ENCODE measurements at regions not wholly inside any gene's neighbourhood (a gene's known extent, or its start where the extent isn't known, plus 50 kb on each side); places are given as distances from the start of the nearest gene placed in this dataset.
A peak's percentile ranks its signal among the peaks of the same experiment; 100 is the strongest.
"Not testable (repeated sequence)": the region's sequence is repeated elsewhere in the genome, so short reads cannot be mapped to it uniquely, and the experiment has no call there.

DNA sequence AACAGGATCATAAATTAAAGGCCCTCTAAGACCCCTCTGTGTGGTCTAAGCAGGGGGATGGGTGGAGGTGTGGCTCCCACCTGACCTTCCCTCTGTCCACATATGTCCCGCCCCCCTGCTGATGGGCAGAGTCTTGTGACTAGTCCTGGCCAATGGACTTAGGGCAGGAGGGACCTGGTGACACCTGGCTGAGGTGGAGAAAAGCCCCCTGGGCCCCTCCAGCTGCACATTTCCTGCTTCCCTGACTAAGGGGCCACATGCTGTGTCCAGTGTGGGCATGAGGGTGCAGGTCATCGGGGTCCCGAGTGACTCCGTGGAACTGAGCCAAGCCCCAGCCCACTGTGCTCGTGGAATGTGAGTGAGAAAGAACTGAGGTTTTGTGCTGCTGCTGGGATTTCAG is 254.7 kb downstream of the ADGRD1 start:
- Histone ChIP-seq H3K4me1 (no peaks in the 10 kb centered on the region), H3K9me3 (no peaks in the 10 kb centered on the region), H3K27me3 (no peaks in the 10 kb centered on the region), H3K4me3 (ENCODE audit: low read depth, low read length) (no peak overlapping the region), H3K36me3 (no peaks in the 10 kb centered on the region)
- no peak for DNase-seq
- TF ChIP-seq, protein P1, sequence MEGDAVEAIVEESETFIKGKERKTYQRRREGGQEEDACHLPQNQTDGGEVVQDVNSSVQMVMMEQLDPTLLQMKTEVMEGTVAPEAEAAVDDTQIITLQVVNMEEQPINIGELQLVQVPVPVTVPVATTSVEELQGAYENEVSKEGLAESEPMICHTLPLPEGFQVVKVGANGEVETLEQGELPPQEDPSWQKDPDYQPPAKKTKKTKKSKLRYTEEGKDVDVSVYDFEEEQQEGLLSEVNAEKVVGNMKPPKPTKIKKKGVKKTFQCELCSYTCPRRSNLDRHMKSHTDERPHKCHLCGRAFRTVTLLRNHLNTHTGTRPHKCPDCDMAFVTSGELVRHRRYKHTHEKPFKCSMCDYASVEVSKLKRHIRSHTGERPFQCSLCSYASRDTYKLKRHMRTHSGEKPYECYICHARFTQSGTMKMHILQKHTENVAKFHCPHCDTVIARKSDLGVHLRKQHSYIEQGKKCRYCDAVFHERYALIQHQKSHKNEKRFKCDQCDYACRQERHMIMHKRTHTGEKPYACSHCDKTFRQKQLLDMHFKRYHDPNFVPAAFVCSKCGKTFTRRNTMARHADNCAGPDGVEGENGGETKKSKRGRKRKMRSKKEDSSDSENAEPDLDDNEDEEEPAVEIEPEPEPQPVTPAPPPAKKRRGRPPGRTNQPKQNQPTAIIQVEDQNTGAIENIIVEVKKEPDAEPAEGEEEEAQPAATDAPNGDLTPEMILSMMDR (IDR thresholded peaks at IDR 0.05; ENCODE audit: low read depth, low read length), result no peak

DNA sequence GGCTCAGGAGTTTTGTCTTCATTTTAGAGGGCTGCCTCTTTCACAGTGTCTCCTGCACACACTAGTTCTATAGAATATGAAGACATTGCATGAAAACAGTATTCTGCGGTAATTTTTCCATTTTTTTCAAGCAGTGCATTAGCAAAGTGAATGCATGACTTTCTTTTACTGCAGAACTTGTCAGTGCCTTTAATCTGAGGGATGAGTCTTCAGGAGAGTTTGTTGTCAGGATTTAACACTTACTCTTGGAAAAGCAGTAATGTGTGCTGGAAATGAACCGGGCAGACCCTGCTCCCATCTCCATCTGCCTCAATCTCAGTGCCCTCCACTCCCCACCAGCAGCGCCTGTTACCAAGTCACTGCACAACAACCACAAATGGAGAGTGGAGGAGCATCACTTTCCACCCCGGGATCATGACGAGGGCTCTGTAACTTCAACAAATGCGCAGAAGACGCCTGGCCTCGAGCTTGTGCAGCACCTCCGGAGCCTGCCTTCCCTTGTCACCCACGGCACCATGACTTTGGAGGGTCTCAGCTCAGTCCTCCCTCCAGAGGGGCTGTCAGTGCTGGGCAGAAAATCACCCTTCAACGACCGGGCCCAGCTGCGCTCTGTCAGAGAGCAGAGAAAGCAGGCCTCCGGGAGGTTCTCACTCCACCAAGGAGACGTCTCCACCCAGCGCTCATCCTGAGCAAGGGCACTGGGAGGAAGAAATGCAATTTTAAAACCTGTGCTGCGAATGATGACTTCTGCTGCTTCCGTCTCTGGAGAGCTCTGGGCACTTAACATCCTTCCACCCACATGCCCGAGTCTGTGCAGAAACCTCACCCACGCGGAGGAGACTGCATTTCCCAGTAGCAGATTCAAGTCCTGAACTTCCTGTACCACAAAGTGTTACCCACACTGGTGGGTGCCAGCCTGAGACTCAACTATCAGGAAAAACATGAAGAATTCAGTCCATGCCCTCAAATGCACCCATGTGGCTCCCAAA is 255.7 kb downstream of the ADGRD1 start:
- H3K36me3 ChIP-seq, result no peaks in the 10 kb centered on the region
- H3K4me1 ChIP-seq, result no peaks in the 10 kb centered on the region
- no peaks in the 10 kb centered on the region for H3K9me3 ChIP-seq
- DNase-seq, result no peak
- H3K27me3 ChIP-seq, result no peaks in the 10 kb centered on the region
- H3K4me3 ChIP-seq (ENCODE audit: low read depth, low read length), result no peak overlapping the region
- TF ChIP-seq, protein P1 (IDR thresholded peaks at IDR 0.05; ENCODE audit: low read depth, low read length), result no peak

DNA sequence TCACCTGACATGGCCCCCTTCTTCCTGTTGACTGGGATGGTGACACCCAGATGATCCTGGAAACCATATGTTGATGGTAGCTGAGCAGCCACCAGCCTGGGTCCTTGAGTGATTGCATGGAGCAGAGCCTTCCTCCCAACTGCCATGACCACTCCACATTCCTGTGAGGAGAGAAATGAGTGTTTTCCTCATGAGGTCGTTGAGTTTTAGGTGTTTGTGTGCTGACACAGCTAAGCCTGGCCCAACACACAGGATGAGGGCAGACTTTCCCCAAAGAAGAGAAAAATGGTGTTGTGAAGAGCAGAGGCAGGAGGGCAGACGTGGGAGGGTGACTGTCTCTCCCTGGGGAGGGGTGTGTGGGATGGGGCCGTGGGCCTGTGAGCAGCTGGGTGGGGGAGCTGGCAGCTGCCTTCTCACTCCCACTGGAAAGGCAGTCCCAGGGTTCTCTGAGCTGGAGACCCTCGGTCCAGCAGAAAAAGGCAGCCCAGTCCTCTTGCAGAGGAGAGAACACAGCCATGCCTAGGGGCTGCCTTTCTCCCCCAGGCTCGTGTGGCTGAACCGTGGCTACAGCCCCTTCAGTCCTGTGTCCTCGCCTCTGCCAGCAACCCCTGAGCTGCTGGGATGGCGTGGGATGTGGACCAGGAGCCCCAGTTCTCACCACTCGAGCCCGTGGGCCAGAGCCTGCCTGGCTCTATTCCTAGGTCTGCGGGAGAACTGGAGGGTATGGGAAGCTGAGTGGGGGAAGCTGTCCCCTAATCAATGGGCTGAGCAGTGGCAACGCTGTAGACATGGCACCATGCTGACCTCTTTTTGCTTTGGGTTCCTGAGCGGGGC is 257.0 kb downstream of the ADGRD1 start:
- no peak for DNase-seq
- Histone ChIP-seq H3K4me1 (no peaks in the 10 kb centered on the region), H3K36me3 (no peaks in the 10 kb centered on the region), H3K9me3 (no peaks in the 10 kb centered on the region), H3K4me3 (ENCODE audit: low read depth, low read length) (no peak overlapping the region), H3K27me3 (no peaks in the 10 kb centered on the region)
- TF ChIP-seq, protein P1 (IDR thresholded peaks at IDR 0.05; ENCODE audit: low read depth, low read length), result no peak

DNA sequence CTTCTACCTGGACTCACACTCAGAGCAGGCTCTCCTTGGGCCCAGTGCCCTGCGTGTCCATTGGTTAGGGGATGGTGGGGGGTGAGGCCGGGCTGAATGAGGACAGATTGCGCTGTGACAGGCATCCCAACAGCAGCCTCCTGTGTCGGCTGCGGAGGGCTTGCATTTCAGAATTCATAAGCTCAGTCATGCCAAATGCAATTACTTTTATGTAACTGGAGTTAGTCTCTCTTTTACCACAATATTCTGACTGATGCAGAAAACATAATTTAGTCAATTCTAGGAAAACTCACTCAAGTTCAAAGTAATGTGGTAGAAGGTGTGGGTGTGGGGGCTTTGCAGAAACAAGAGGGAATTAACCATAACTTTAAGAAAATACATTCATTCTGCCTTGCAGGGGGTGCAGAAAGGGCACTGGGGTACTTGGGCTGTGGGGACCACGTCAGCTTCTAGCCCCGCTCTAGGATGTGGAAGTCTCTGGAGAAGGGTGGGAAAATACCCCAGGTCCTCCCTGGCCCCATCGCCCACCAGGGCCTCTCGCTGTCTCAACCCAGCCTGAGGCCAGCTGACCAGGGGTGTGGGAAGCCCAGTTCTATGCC is 257.7 kb downstream of the ADGRD1 start:
- TF ChIP-seq, protein P1 (IDR thresholded peaks at IDR 0.05; ENCODE audit: low read depth, low read length), result no peak
- no peak for DNase-seq
- H3K4me3 ChIP-seq (ENCODE audit: low read depth, low read length), result no peak overlapping the region
- no peaks in the 10 kb centered on the region for H3K36me3 ChIP-seq
- H3K4me1 ChIP-seq, result no peaks in the 10 kb centered on the region
- H3K9me3 ChIP-seq, result no peaks in the 10 kb centered on the region
- H3K27me3 ChIP-seq, result no peaks in the 10 kb centered on the region

DNA sequence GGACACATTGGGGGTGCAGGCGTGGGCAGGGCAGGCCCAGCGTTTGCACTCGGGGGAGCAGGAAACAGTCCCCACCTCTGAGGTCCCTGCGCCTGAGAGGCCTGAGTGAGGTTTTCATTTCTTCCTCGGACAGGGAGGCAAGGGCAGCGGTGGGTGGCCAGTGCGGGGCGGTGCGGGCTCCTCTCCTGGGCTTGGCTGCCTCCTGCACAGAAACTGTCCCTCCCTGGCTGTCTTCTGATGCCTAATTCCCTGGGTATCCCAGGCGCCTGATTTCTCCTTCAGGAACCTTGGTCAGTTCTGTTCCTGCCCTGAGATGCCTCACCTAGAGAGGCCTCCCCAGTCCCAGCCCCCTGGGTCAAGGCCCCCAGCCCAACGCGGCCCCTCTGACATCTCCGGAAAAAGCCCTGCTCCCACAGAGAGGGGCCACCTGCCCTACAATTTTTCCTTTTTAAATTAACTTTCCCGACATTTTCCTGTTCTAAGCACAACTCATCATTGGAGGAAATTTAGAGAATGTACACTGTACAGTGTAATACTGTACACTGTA is 260.3 kb downstream of the ADGRD1 start:
- Histone ChIP-seq H3K27me3 (no peaks in the 10 kb centered on the region), H3K4me3 (ENCODE audit: low read depth, low read length) (no peak overlapping the region), H3K9me3 (no peaks in the 10 kb centered on the region), H3K4me1 (peaks cover 21% of the 10 kb centered on the region), H3K36me3 (no peaks in the 10 kb centered on the region)
- no peak for DNase-seq
- TF ChIP-seq, protein P1 (IDR thresholded peaks at IDR 0.05; ENCODE audit: low read depth, low read length), result no peak

DNA sequence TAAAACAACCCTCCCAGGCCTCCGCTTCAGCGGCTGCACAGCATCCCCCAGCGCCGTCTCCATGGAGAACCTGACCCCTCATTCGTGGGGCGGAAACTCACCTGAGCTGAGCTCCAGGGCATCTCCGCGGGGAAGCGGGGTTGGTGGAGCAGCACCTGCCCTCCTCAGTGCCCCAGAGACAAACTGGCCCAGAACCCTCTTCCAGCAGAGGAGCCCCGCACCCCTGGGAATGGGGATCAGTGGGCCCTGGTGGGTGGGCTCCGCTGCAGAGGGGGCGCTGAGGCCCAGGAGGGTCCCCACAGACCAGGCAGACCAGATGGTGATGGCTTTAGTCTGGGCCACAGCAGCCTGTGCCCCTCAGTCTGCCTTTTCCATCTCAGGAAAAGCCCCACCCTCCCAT is 261.2 kb downstream of the ADGRD1 start:
- not testable (repeated sequence) for DNase-seq; H3K4me3 ChIP-seq (ENCODE audit: low read depth, low read length); H3K9me3 ChIP-seq; H3K27me3 ChIP-seq; H3K36me3 ChIP-seq
- H3K4me1 ChIP-seq, result peaks cover 24% of the 10 kb centered on the region

DNA sequence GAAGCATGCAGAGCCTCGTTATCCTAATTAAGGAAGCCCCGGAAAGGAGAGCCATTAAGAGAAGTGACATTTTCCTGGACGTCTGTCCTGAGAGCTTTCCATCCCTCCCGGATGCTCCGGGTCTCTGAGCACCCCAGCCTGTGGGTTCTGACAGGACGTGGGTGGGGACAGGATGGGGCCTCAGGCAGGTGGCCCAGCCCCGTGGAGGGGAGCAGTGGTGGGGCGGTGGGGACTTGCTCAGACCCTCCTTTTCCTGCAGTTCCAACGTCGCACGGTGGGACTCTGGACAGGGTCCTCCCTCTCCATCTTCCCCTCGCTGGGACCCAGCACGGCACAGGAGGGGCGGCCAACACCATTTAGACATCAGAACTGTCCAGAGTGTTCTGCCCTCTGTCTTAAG is 262.9 kb downstream of the ADGRD1 start:
- H3K4me1 ChIP-seq, result peaks cover 24% of the 10 kb centered on the region
- not testable (repeated sequence) for DNase-seq, H3K9me3 ChIP-seq, H3K36me3 ChIP-seq, H3K27me3 ChIP-seq
- H3K4me3 ChIP-seq (ENCODE audit: low read depth, low read length), result peak overlapping the region; percentile 44

Data from BE2C (cell line).